PC-9 (cell line): ENCODE measurements at regions not wholly inside any gene's neighbourhood (a gene's known extent, or its start where the extent isn't known, plus 50 kb on each side); places are given as distances from the start of the nearest gene placed in this dataset.

ENCODE experiments used
- BruUV-seq: library from RNA; stranded (reverse); fragments of 400-500 nt; replicated peaks from 2 replicates; lab custom pipeline; 2021; lab: Mats Ljungman, UMichigan
- CTCF ChIA-PET: fragments of 300-600 bp; sonication (Branson Sonifier 250); formaldehyde crosslinking; loops from one replicate; lab custom pipeline; 2022; ENCODE audit warnings: antibody characterized with exemption; lab: Charles Lee
- POLR2A ChIA-PET: fragments of 300-600 bp; sonication (Branson Sonifier 250); formaldehyde crosslinking; loops from one replicate; lab custom pipeline; 2022; ENCODE audit warnings: antibody characterized with exemption; ENCODE audit not compliant: unreplicated experiment; lab: Charles Lee
- DNase-seq, 2 experiments: peaks; one replicate each; pipeline versions ENCODE4 v3.0.0 to v3.0.0-alpha.2; 2015 to 2022; ENCODE audit warnings: mixed read lengths in 1 of 2
- H2AFZ ChIP-seq: fragments of 200-600 bp; sonication (generic); 2 replicates; pipeline ENCODE4 v1.8.1; 2017; ENCODE audit warnings: antibody characterized with exemption
- H3F3A ChIP-seq: fragments of 200-600 bp; sonication (generic); 2 replicates; pipeline ENCODE4 v1.8.1; 2017; ENCODE audit warnings: antibody characterized with exemption, mild to moderate bottlenecking, low read depth; ENCODE audit not compliant: insufficient read depth
- H3K27ac ChIP-seq: fragments of 200-600 bp; sonication (generic); 2 replicates; pipeline ENCODE4 v1.6.1; 2016; ENCODE audit warnings: mixed run types
- H3K27me3 ChIP-seq: fragments of 200-600 bp; sonication (generic); 2 replicates; pipeline ENCODE4 v1.6.1; 2016; ENCODE audit warnings: low read depth, mixed run types; ENCODE audit not compliant: insufficient read depth
- H3K36me3 ChIP-seq: fragments of 200-600 bp; sonication (generic); 2 replicates; pipeline ENCODE4 v1.6.1; 2016; ENCODE audit warnings: low read depth, mixed run types
- H3K4me1 ChIP-seq: fragments of 200-600 bp; sonication (generic); replicated peaks from 2 replicates; pipeline ENCODE4 v1.6.1; 2016; ENCODE audit warnings: mixed run types; ENCODE audit not compliant: insufficient read depth
- H3K4me2 ChIP-seq: fragments of 200-600 bp; sonication (generic); 2 replicates; pipeline ENCODE4 v1.6.1; 2017; ENCODE audit warnings: mixed run types
- H3K4me3 ChIP-seq: fragments of 200-600 bp; sonication (generic); 2 replicates; pipeline ENCODE4 v1.6.1; 2016; ENCODE audit warnings: mixed run types
- H3K79me2 ChIP-seq: fragments of 200-600 bp; sonication (generic); 2 replicates; pipeline ENCODE4 v1.6.1; 2017; ENCODE audit warnings: low read depth, mixed run types
- H3K9me2 ChIP-seq: fragments of 200-600 bp; sonication (generic); 2 replicates; pipeline ENCODE4 v1.8.1; 2017; ENCODE audit warnings: mild to moderate bottlenecking; ENCODE audit not compliant: insufficient read depth
- H3K9me3 ChIP-seq: fragments of 200-600 bp; sonication (generic); 2 replicates; pipeline ENCODE4 v1.8.1; 2016; ENCODE audit warnings: low read depth; ENCODE audit not compliant: insufficient read depth
- H4K20me1 ChIP-seq: fragments of 200-600 bp; sonication (generic); 2 replicates; pipeline ENCODE4 v1.8.1; 2017; ENCODE audit not compliant: insufficient read depth
- EZH2 ChIP-seq: fragments of 200-600 bp; sonication (generic); IDR thresholded peaks from 2 replicates; pipeline ENCODE4 v1.8.0; 2017; ENCODE audit warnings: antibody characterized with exemption, low read depth
- intact Hi-C: fragments of 100-400 bp; cut with micrococcal nuclease; formaldehyde crosslinking; loops from one replicate; pipeline ENCODE4 v1.10.0; 2022; ENCODE audit not compliant: unreplicated experiment
- TF ChIP-seq, protein P1 (sequence below): fragments of 200-600 bp; sonication (generic); conservative IDR thresholded peaks from 2 replicates; pipeline ENCODE4 v1.6.1; 2017; ENCODE audit warnings: mixed run types, antibody characterized with exemption, mild to moderate bottlenecking, moderate library complexity

GRCh38 chr18:30562231-30562630 is 480.3 kb downstream of the DSC3 start:
- ChIA-PET POLR2A (no interaction called here), CTCF (no interaction called here)
- intact Hi-C loops = no loop called here
- BruUV-seq = no TSS peak
- Histone ChIP-seq H3K36me3 (no peaks in the 10 kb centered on the region), H3K4me1 (no peaks in the 10 kb centered on the region), H2AFZ (no peak overlapping the region), H3F3A (no peaks in the 10 kb centered on the region), H4K20me1 (no peaks in the 10 kb centered on the region), H3K4me2 (no peak overlapping the region), H3K9me2 (no peaks in the 10 kb centered on the region), H3K27ac (no peak overlapping the region), H3K27me3 (no peaks in the 10 kb centered on the region), H3K79me2 (no peaks in the 10 kb centered on the region), H3K9me3 (no peaks in the 10 kb centered on the region), H3K4me3 (no peak overlapping the region)
- no peak for DNase-seq
- TF ChIP-seq EZH2 = no peak
- TF ChIP-seq, protein P1, sequence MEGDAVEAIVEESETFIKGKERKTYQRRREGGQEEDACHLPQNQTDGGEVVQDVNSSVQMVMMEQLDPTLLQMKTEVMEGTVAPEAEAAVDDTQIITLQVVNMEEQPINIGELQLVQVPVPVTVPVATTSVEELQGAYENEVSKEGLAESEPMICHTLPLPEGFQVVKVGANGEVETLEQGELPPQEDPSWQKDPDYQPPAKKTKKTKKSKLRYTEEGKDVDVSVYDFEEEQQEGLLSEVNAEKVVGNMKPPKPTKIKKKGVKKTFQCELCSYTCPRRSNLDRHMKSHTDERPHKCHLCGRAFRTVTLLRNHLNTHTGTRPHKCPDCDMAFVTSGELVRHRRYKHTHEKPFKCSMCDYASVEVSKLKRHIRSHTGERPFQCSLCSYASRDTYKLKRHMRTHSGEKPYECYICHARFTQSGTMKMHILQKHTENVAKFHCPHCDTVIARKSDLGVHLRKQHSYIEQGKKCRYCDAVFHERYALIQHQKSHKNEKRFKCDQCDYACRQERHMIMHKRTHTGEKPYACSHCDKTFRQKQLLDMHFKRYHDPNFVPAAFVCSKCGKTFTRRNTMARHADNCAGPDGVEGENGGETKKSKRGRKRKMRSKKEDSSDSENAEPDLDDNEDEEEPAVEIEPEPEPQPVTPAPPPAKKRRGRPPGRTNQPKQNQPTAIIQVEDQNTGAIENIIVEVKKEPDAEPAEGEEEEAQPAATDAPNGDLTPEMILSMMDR = no peak

DNA sequence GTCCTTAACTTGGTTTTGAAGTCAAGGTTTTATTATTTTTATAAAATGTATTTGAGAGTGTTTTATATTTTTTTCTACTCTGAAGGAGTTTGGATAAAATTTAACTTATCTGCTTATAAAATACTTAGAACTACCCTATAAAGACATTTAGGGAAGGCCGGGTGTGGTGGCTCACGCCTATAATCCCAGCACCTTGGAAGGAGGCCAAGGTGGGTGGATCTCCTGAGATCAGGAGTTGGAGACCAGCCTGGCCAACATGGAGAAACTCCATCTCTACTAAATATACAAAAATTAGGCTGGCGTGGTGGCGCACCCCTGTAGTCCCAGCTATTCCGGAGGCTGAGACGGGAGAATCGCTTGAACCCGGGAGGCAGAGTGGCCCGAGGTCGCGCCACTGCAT is 486.4 kb downstream of the DSC3 start:
- ChIA-PET CTCF (no interaction called here), POLR2A (no interaction called here)
- Histone ChIP-seq H3K27ac (no peak overlapping the region), H3K36me3 (no peaks in the 10 kb centered on the region), H3K9me3 (no peaks in the 10 kb centered on the region), H3F3A (no peaks in the 10 kb centered on the region), H3K9me2 (no peaks in the 10 kb centered on the region), H3K27me3 (no peaks in the 10 kb centered on the region), H3K4me2 (no peak overlapping the region), H3K79me2 (no peaks in the 10 kb centered on the region), H3K4me3 (no peak overlapping the region), H4K20me1 (no peaks in the 10 kb centered on the region), H2AFZ (no peak overlapping the region), H3K4me1 (no peaks in the 10 kb centered on the region)
- no peak for TF ChIP-seq EZH2
- TF ChIP-seq, protein P1 = no peak
- no peak for DNase-seq
- intact Hi-C loops = no loop called here
- BruUV-seq = no TSS peak

DNA sequence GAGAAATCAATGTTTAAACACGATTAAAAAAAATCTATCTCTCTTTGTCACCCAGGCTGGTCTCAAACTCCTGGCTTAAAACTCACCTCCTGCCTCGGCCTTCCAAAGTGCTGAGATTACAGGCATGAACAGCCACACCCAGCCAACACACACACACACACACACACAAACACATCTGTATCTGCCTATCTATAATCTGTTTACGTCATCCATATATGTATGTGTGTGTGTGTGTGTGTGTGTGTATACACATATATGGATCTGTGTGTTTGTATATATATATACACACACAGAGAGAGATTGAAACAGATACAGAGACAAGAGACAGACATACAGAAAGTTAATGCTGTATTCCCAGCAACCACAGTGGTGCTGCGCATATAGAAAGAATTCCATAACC is 497.1 kb downstream of the DSC3 start:
- Histone ChIP-seq H3K79me2 (no peaks in the 10 kb centered on the region), H2AFZ (no peak overlapping the region), H3K9me3 (no peaks in the 10 kb centered on the region), H3K9me2 (no peaks in the 10 kb centered on the region), H3K4me1 (no peaks in the 10 kb centered on the region), H3K36me3 (no peaks in the 10 kb centered on the region), H3K4me3 (no peak overlapping the region), H3K27ac (no peak overlapping the region), H4K20me1 (no peaks in the 10 kb centered on the region), H3K4me2 (no peak overlapping the region), H3F3A (no peaks in the 10 kb centered on the region), H3K27me3 (no peaks in the 10 kb centered on the region)
- CTCF ChIA-PET = no interaction called here
- DNase-seq = no peak
- intact Hi-C loops = no loop called here
- POLR2A ChIA-PET = no interaction called here
- BruUV-seq = no TSS peak
- TF ChIP-seq EZH2 = no peak
- TF ChIP-seq, protein P1 = no peak
